Pancreas (tissue), 10 donors: ENCODE measurements at regions not wholly inside any gene's neighbourhood (a gene's known extent, or its start where the extent isn't known, plus 50 kb on each side); places are given as distances from the start of the nearest gene placed in this dataset.

Experiments used
- ATAC-seq, 4 donors: fragments of 200-7000 bp; cut with Tn5 transposase; one replicate each; pipeline versions ENCODE4 v1.8.0 to v1.9.1; 2020; ENCODE audit warnings: mild to moderate bottlenecking in 4 of 4, moderate library complexity in 4 of 4
- DNase-seq, 6 donors: peaks; one replicate each; pipeline ENCODE4 v3.0.0-alpha.2; 2020
- FAIRE-seq: peaks from 2 replicates; lab custom pipeline; 2012; peaks lifted over from hg19 to GRCh38; lab: Jason Lieb, UNC
- H3K27ac ChIP-seq, 4 donors: fragments of 200-600 bp; sonication (generic); 1 replicate in 3 of 4; 2 replicates in 1 of 4; pipeline versions ENCODE4 v1.5.0 to v1.8.0; 2020
- H3K27me3 ChIP-seq, 4 donors: fragments of 200-600 bp; one replicate each; pipeline ENCODE4 v1.8.0; 2021
- H3K36me3 ChIP-seq, 3 donors: fragments of 200-600 bp; sonication (generic) in 1 of 3; one replicate each; pipeline versions ENCODE4 v1.5.0 to v1.8.0; 2020 to 2021
- H3K4me1 ChIP-seq, 3 donors: fragments of 200-600 bp; one replicate each; pipeline ENCODE4 v1.8.0; 2021
- H3K4me3 ChIP-seq, 4 donors: fragments of 200-600 bp; sonication (generic) in 2 of 4; one replicate each; pipeline versions ENCODE4 v1.5.0 to v1.8.0; 2020 to 2021
- H3K9me3 ChIP-seq, 4 donors: fragments of 200-600 bp; one replicate each; pipeline ENCODE4 v1.8.0; 2021
- CTCF ChIP-seq, 4 donors: fragments of 200-600 bp; sonication (generic) in 3 of 4; IDR thresholded peaks; one replicate each; pipeline versions ENCODE4 v1.5.0 to v1.8.0; 2021; ENCODE audit warnings: antibody characterized with exemption in 4 of 4
- WGBS, 2 donors: extraction: QIAGEN DNeasy Blood & Tissue Kit; methylation state at CpG; one replicate each; pipeline ENCODE4 v1.1.7; 2013; 5-methylcytosine and 5-hydroxymethylcytosine counted together
- intact Hi-C, 3 donors: fragments of 100-400 bp; cut with DNase I; formaldehyde crosslinking; loops; one replicate each; pipeline versions ENCODE4 v1.11.1 to v1.14.2; 2022
- donor health status: healthy with polysubstance abuse.
- donor health status: DM: no; HTN: no; CAD: no; lungs with moderate emphysema.
- donor health status: DM: no; HTN: no; CAD: no.
- donor health status: control.
- donor health status: control.
- donor health status: Bipolar disorder and iron deficiency.
- donor health status: DM: yes; HTN: yes; CAD: no.
- donor health status: DM: no; HTN: no; CAD: no.
- donor health status: DM: no; HTN: no; CAD: no.
- donor health status: DM: yes; HTN: yes; CAD: no.

- H3K4me3 ChIP-seq = no peak overlapping the region
- H3K27me3 ChIP-seq = no peaks in the 10 kb centered on the region
- H3K4me1 ChIP-seq = no peaks in the 10 kb centered on the region
- no peak for TF ChIP-seq CTCF (IDR thresholded peaks at IDR 0.05)
- no peaks in the 10 kb centered on the region for H3K36me3 ChIP-seq
- no peak overlapping the region for H3K27ac ChIP-seq
- intact Hi-C loops = no loop called here
- DNase-seq (no peak), FAIRE-seq (no peak), ATAC-seq (no peak)
- no peaks in the 10 kb centered on the region for H3K9me3 ChIP-seq
Observed at GRCh38 chr3:141669434-141669833, 68.7 kb upstream of the RNF7 start.

- FAIRE-seq = no peak
- H3K4me1 ChIP-seq = no peaks in the 10 kb centered on the region
- no peaks in the 10 kb centered on the region for H3K9me3 ChIP-seq
- H3K36me3 ChIP-seq = no peaks in the 10 kb centered on the region
- H3K27me3 ChIP-seq = no peaks in the 10 kb centered on the region
- ATAC-seq = no peak
- H3K27ac ChIP-seq = no peak overlapping the region
- intact Hi-C loops = no loop called here
- no peak for TF ChIP-seq CTCF (IDR thresholded peaks at IDR 0.05)
- H3K4me3 ChIP-seq = no peak overlapping the region
- no peak for DNase-seq
Observed at GRCh38 chr3:141677701-141678100, 60.4 kb upstream of the RNF7 start.

- FAIRE-seq (no peak), DNase-seq (peak in 3 of 6 donors; percentile 36 to 62 (median 47)), ATAC-seq (peak in 3 of 4 donors; percentile 57 to 79 (median 65))
- Histone ChIP-seq H3K27me3 (no peaks in the 10 kb centered on the region), H3K9me3 (no peaks in the 10 kb centered on the region), H3K36me3 (no peaks in the 10 kb centered on the region), H3K4me1 (no peaks in the 10 kb centered on the region), H3K4me3 (no peak overlapping the region), H3K27ac (peak overlapping the region in 1 of 4 donors; percentile 23)
- 61 to 67% methylated on average over 2 of the region's 2 CpGs for WGBS, 2 donors
- no peak for TF ChIP-seq CTCF (IDR thresholded peaks at IDR 0.05)
- intact Hi-C loops = no loop called here
Observed at GRCh38 chr3:141680620-141681389, 57.3 kb upstream of the RNF7 start.

- no peaks in the 10 kb centered on the region for H3K27me3 ChIP-seq
- intact Hi-C loops = no loop called here
- H3K27ac ChIP-seq = no peak overlapping the region
- no peak overlapping the region for H3K4me3 ChIP-seq
- H3K36me3 ChIP-seq = no peaks in the 10 kb centered on the region
- DNase-seq (no peak), FAIRE-seq (no peak), ATAC-seq (no peak)
- no peaks in the 10 kb centered on the region for H3K4me1 ChIP-seq
- H3K9me3 ChIP-seq = no peaks in the 10 kb centered on the region
- TF ChIP-seq CTCF (IDR thresholded peaks at IDR 0.05) = no peak
- 8 to 12% methylated on average over 4 of the region's 4 CpGs for WGBS, 2 donors
Observed at GRCh38 chr3:141681390-141681780, 56.7 kb upstream of the RNF7 start.

- no peak for ATAC-seq
- no peaks in the 10 kb centered on the region for H3K9me3 ChIP-seq
- H3K27me3 ChIP-seq = no peaks in the 10 kb centered on the region
- no peaks in the 10 kb centered on the region for H3K4me1 ChIP-seq
- intact Hi-C loops = no loop called here
- no peaks in the 10 kb centered on the region for H3K36me3 ChIP-seq
- DNase-seq = no peak
- no peak overlapping the region for H3K4me3 ChIP-seq
- 71% methylated on average over 3 of the region's 3 CpGs for WGBS, 2 donors
- FAIRE-seq = no peak
- H3K27ac ChIP-seq = no peak overlapping the region
- TF ChIP-seq CTCF (IDR thresholded peaks at IDR 0.05) = no peak
Observed at GRCh38 chr3:141682007-141682406, 56.1 kb upstream of the RNF7 start.
